ENCODE measurements at regions not wholly inside any gene's neighbourhood (a gene's known extent, or its start where the extent isn't known, plus 50 kb on each side); places are given as distances from the start of the nearest gene placed in this dataset.
"Not testable (repeated sequence)": the region's sequence is repeated elsewhere in the genome, so short reads cannot be mapped to it uniquely, and the experiment has no call there.

- DNase-seq (ENCODE audit: low read depth in 1 of 2, low spot score in 1 of 2): no peak
Measured at GRCh38 chr14:96683562-96684289, 113.5 kb upstream of the VRK1 start.

- no peak for DNase-seq (ENCODE audit: low read depth in 1 of 2, low spot score in 1 of 2)
Measured at GRCh38 chr14:96686126-96686525, 111.1 kb upstream of the VRK1 start.

- DNase-seq (ENCODE audit: low read depth in 1 of 2, low spot score in 1 of 2): no peak
Measured at GRCh38 chr14:96688629-96689028, 108.6 kb upstream of the VRK1 start.

- DNase-seq (ENCODE audit: low read depth in 1 of 2, low spot score in 1 of 2): no peak
Measured at GRCh38 chr14:96690713-96691383, 106.3 kb upstream of the VRK1 start.

- no peak for DNase-seq (ENCODE audit: low read depth in 1 of 2, low spot score in 1 of 2)
Measured at GRCh38 chr14:96693252-96693820, 103.8 kb upstream of the VRK1 start.

GRCh38 chr14:96693987-96694386 lies 103.2 kb upstream of the VRK1 start:
- DNase-seq (ENCODE audit: low read depth in 1 of 2, low spot score in 1 of 2): no peak

- DNase-seq (ENCODE audit: low read depth in 1 of 2, low spot score in 1 of 2): no peak
Measured at GRCh38 chr14:96698960-96699539, 98.1 kb upstream of the VRK1 start.

GRCh38 chr14:96699666-96700065 lies 97.5 kb upstream of the VRK1 start:
- no peak for DNase-seq (ENCODE audit: low read depth in 1 of 2, low spot score in 1 of 2)

GRCh38 chr14:96702831-96703230 lies 94.4 kb upstream of the VRK1 start:
- no peak for DNase-seq (ENCODE audit: low read depth in 1 of 2, low spot score in 1 of 2)

GRCh38 chr14:96705422-96706092 lies 91.6 kb upstream of the VRK1 start:
- no peak for DNase-seq (ENCODE audit: low read depth in 1 of 2, low spot score in 1 of 2)

- DNase-seq (ENCODE audit: low read depth in 1 of 2, low spot score in 1 of 2): no peak
Measured at GRCh38 chr14:96706893-96707292, 90.3 kb upstream of the VRK1 start.

- no peak for DNase-seq (ENCODE audit: low read depth in 1 of 2, low spot score in 1 of 2)
Measured at GRCh38 chr14:96710060-96710666, 87.0 kb upstream of the VRK1 start.

GRCh38 chr14:96711559-96712267 lies 85.5 kb upstream of the VRK1 start:
- no peak for DNase-seq (ENCODE audit: low read depth in 1 of 2, low spot score in 1 of 2)

- DNase-seq (ENCODE audit: low read depth in 1 of 2, low spot score in 1 of 2): no peak
Measured at GRCh38 chr14:96713426-96713825, 83.8 kb upstream of the VRK1 start.

GRCh38 chr14:96714537-96714936 lies 82.6 kb upstream of the VRK1 start:
- not testable (repeated sequence) for DNase-seq (ENCODE audit: low read depth in 1 of 2, low spot score in 1 of 2)

GRCh38 chr14:96717116-96717515 lies 80.1 kb upstream of the VRK1 start:
- no peak for DNase-seq (ENCODE audit: low read depth in 1 of 2, low spot score in 1 of 2)

- DNase-seq (ENCODE audit: low read depth in 1 of 2, low spot score in 1 of 2): no peak
Measured at GRCh38 chr14:96718407-96718806, 78.8 kb upstream of the VRK1 start.

GRCh38 chr14:96720702-96721101 lies 76.5 kb upstream of the VRK1 start:
- DNase-seq (ENCODE audit: low read depth in 1 of 2, low spot score in 1 of 2): not testable (repeated sequence)

- no peak for DNase-seq (ENCODE audit: low read depth in 1 of 2, low spot score in 1 of 2)
Measured at GRCh38 chr14:96722736-96723135, 74.4 kb upstream of the VRK1 start.

- no peak for DNase-seq (ENCODE audit: low read depth in 1 of 2, low spot score in 1 of 2)
Measured at GRCh38 chr14:96723946-96724345, 73.2 kb upstream of the VRK1 start.

- no peak for DNase-seq (ENCODE audit: low read depth in 1 of 2, low spot score in 1 of 2)
Measured at GRCh38 chr14:96725232-96725631, 72.0 kb upstream of the VRK1 start.
